Tibial artery (tissue), 4 donors: ENCODE measurements at regions not wholly inside any gene's neighbourhood (a gene's known extent, or its start where the extent isn't known, plus 50 kb on each side); places are given as distances from the start of the nearest gene placed in this dataset.
"Not testable (repeated sequence)": the region's sequence is repeated elsewhere in the genome, so short reads cannot be mapped to it uniquely, and the experiment has no call there.

Experiments used
- DNase-seq, 2 donors: peaks; one replicate each; pipeline ENCODE4 v3.0.0-alpha.2; 2019
- H3K27ac ChIP-seq, 2 donors: fragments of 200-600 bp; sonication (generic) in 1 of 2; 1 replicate in 1 of 2; 2 replicates in 1 of 2; pipeline ENCODE4 v1.5.1; 2018 to 2019; ENCODE audit warnings: mild to moderate bottlenecking in 1 of 2
- H3K27me3 ChIP-seq, 2 donors: fragments of 200-600 bp; sonication (generic) in 1 of 2; one replicate each; pipeline versions ENCODE4 v1.5.1 to v1.6.0; 2016 to 2019
- H3K36me3 ChIP-seq, 3 donors: fragments of 200-600 bp; sonication (generic) in 2 of 3; one replicate each; pipeline ENCODE4 v1.5.1; 2016 to 2019; ENCODE audit warnings: mild to moderate bottlenecking in 2 of 3
- H3K4me1 ChIP-seq, 4 donors: fragments of 200-600 bp; sonication (generic) in 2 of 4; 1 replicate in 3 of 4; 2 replicates in 1 of 4; pipeline ENCODE4 v1.5.1; 2016 to 2019
- H3K4me3 ChIP-seq, 2 donors: fragments of 200-600 bp; sonication (generic) in 1 of 2; 1 replicate in 1 of 2; 2 replicates in 1 of 2; pipeline ENCODE4 v1.5.1; 2018 to 2019; ENCODE audit warnings: mild to moderate bottlenecking in 2 of 2
- H3K9me3 ChIP-seq, 3 donors: fragments of 200-600 bp; sonication (generic) in 1 of 3; one replicate each; pipeline ENCODE4 v1.5.1; 2016 to 2019
- intact Hi-C: fragments of 100-400 bp; cut with DNase I; formaldehyde crosslinking; loops from one replicate; pipeline ENCODE4 v1.15.0; 2023; ENCODE audit warnings: low total_unique reads
- TF ChIP-seq, protein P1 (sequence below), 2 experiments: fragments of 200-600 bp in 1 of 2; fragments of 450-650 bp in 1 of 2; IDR thresholded peaks; one replicate each; pipeline ENCODE4 v1.5.1; 2017 to 2019; ENCODE audit warnings: antibody characterized with exemption in 2 of 2, mild to moderate bottlenecking in 1 of 2, moderate library complexity in 1 of 2

DNA sequence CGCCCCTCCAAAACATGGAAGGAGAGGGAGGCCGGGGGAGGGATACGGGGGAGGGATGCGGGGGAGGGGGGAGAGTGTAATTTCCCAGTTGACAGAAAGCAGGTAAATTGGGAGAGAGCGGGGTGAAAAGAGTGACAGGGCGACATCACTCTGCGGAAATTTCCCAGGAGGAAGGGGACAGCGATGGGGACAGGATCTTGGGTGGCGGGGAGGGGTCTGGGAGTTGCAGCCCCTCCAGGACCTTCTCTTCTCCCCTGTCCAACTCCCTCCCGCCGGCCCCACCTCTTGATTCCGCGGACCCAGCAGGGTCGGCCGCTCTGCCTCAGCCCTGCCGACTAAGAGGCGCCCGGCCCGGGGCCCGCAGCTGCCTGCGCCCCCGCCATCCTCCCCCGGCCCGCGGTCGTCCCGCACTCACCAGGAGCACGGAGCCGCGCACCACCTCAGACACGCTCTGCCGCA, 108.0 kb upstream of the DOCK9 start:
- H3K4me1 ChIP-seq, result peaks cover 0 to 22% (median 16%) of the 10 kb centered on the region in 4 donors
- peak overlapping the region; percentile 66 to 81 for H3K4me3 ChIP-seq
- peak in 1 of 2 donors; percentile 75 for DNase-seq
- intact Hi-C loops, result loop anchor here (10.0 kb wide), 1 partner anchor 409 kb away; no protein-coding TSS in a partner anchor
- no peaks in the 10 kb centered on the region for H3K9me3 ChIP-seq
- TF ChIP-seq, protein P1, sequence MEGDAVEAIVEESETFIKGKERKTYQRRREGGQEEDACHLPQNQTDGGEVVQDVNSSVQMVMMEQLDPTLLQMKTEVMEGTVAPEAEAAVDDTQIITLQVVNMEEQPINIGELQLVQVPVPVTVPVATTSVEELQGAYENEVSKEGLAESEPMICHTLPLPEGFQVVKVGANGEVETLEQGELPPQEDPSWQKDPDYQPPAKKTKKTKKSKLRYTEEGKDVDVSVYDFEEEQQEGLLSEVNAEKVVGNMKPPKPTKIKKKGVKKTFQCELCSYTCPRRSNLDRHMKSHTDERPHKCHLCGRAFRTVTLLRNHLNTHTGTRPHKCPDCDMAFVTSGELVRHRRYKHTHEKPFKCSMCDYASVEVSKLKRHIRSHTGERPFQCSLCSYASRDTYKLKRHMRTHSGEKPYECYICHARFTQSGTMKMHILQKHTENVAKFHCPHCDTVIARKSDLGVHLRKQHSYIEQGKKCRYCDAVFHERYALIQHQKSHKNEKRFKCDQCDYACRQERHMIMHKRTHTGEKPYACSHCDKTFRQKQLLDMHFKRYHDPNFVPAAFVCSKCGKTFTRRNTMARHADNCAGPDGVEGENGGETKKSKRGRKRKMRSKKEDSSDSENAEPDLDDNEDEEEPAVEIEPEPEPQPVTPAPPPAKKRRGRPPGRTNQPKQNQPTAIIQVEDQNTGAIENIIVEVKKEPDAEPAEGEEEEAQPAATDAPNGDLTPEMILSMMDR (IDR thresholded peaks at IDR 0.05), result no peak
- no peaks in the 10 kb centered on the region for H3K36me3 ChIP-seq
- no peaks in the 10 kb centered on the region for H3K27me3 ChIP-seq
- peak overlapping the region; percentile 75 to 95 for H3K27ac ChIP-seq

DNA sequence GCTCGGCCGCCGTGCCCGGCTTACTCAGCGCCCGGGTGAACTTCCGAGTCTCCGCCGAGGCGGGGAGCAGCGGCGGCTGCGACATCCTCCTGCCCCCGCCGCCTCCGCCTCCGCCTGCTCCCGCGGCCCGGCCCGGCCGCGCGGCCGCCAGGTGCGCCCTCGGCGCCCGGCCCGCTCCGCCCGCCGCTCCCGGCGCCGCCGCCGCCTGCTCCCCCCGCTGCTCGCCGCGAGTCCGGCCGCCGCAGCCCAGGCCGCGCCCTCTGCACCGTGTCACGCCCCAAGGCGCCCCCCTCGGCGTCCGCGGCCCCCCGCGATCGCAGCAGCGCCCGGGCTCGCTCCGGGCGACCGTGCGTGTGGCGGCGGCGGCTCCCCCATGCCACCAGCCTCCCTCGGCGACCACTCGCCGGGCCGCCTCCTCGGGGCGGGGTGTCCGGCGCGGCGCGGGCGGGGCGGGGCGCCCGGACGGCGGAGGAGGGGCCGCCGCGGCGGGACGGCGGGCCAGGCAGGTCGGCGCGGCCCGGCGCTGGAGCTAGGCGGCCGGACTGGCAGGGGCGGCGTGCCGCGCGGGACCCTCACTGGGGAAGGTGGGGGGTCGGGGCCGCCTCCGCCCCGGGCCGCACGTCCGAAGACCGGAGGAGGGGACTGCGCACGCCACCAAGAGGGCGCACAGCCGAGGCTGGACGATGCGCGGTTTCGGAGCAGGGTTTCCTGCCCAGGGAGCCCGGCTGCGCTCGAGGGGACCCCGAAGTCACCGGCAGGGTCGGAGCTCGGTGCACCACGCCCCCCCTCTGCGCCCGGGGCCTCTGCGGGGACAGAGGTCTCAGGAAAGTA, 108.6 kb upstream of the DOCK9 start:
- no peaks in the 10 kb centered on the region for H3K27me3 ChIP-seq
- peak overlapping the region; percentile 95 to 99 for H3K27ac ChIP-seq
- peak overlapping the region; percentile 66 to 81 for H3K4me3 ChIP-seq
- peaks cover 0 to 22% (median 16%) of the 10 kb centered on the region in 4 donors for H3K4me1 ChIP-seq
- intact Hi-C loops, result loop anchor here (10.0 kb wide), 1 partner anchor 408 kb away; no protein-coding TSS in a partner anchor
- H3K36me3 ChIP-seq, result no peaks in the 10 kb centered on the region
- peak; percentile 34 to 74 for DNase-seq
- TF ChIP-seq, protein P1 (IDR thresholded peaks at IDR 0.05), result no peak
- no peaks in the 10 kb centered on the region for H3K9me3 ChIP-seq

DNA sequence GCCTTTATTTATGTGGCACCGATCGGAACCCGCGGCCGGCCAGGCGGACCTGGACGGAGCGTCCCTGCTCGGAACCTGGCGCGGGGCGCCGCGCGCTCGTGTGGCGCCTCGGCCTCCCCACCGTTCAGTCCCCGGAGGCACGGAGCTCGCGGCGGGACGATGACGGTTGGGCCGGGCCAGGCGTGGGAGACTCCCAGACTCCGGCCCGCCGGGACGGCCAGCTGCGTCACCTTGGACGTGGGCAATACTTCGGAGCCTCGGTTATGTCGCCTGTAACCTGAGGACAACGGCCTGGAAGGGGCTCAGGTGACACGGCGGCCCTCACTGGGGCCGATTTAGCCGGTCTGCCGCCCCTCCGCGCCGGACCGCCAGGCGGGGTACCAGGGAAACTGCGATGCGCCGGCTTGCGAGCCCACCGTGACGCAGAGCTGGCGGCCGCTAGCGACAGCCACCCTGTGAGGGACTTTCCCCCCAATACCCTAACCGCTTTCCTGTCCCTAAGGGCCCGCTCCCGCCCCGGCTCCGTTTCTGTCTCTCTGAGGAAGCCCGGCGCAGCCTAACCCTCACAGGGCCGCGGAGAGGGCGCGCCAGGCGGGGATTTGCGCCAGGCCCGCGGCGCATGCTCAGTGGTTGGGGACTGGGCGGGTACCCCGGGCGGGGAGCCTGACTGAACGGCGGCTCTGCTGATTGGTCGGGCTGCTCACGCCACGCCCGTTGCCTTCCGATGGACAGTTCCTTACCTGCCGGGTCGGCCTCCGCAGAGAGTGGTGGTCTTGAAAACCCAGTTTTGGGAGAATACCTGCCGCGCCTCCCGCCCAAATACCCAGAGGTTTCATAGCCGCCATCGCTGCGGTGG, 109.5 kb upstream of the DOCK9 start:
- intact Hi-C loops, result loop anchor here (10.0 kb wide), 1 partner anchor 407 kb away; no protein-coding TSS in a partner anchor
- peaks cover 0 to 22% (median 16%) of the 10 kb centered on the region in 4 donors for H3K4me1 ChIP-seq
- H3K27ac ChIP-seq, result peak overlapping the region; percentile 95 to 99
- H3K4me3 ChIP-seq, result peak overlapping the region; percentile 66 to 81
- peak; percentile 84 to 95 for DNase-seq
- no peaks in the 10 kb centered on the region for H3K36me3 ChIP-seq
- TF ChIP-seq, protein P1 (IDR thresholded peaks at IDR 0.05), result peak; percentile 22 to 38
- no peaks in the 10 kb centered on the region for H3K9me3 ChIP-seq
- no peaks in the 10 kb centered on the region for H3K27me3 ChIP-seq

DNA sequence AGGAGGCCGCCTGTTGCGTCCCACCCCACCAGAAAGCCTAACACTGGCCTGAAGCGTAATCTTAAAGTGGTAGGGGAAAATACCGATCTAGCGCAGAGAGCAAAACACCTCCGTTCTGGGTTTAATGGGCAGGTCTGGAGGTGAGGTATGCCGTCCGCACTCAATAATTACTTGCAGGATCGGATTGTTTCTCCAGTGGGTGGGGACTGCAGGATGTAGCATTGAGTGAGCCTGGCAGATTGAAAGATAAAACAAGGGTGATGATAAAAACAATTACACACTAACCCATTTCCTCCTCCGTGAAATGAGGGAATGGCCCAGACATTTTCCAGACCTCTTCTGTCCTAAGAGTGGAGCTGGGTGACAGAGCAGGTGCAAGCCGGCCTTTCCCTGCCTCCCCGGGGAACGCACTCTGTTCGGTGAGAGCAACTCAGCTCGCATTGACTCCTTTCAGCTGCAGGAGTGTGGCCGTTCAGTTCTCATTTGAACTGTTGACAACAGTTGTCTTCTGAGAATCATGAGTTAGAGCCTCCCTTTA, 110.2 kb upstream of the DOCK9 start:
- no peak for DNase-seq
- Histone ChIP-seq H3K4me3 (peak overlapping the region; percentile 66 to 81), H3K9me3 (no peaks in the 10 kb centered on the region), H3K4me1 (peaks cover 0 to 22% (median 16%) of the 10 kb centered on the region in 4 donors), H3K36me3 (no peaks in the 10 kb centered on the region), H3K27me3 (no peaks in the 10 kb centered on the region), H3K27ac (peak overlapping the region; percentile 95 to 99)
- TF ChIP-seq, protein P1 (IDR thresholded peaks at IDR 0.05), result no peak
- intact Hi-C loops, result loop anchor here (10.0 kb wide), 1 partner anchor 407 kb away; no protein-coding TSS in a partner anchor

DNA sequence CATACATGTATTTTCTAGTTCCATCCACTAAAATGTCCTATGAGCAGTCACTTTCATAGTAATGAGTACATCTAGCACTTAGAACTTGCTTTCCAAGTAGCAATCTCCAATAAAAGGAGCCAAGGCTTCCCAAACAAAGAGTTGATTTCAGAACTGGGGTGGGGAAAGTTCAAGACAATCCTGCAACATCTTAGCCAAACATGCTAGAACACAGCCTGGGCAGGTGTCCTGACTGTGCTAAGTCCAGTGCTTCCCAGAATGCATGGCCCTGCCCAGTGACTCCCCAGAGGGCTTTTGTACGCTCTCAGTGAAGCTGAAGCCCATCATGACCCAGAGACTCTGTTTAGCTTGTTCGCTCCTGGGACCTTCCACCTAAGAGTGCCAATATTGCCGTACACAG, 106.7 kb upstream of the UBAC2 start:
- H3K9me3 ChIP-seq, result no peaks in the 10 kb centered on the region
- no peak for DNase-seq
- TF ChIP-seq, protein P1 (IDR thresholded peaks at IDR 0.05), result no peak
- no peak overlapping the region for H3K27ac ChIP-seq
- intact Hi-C loops, result no loop called here
- no peak overlapping the region for H3K4me3 ChIP-seq
- H3K27me3 ChIP-seq, result no peaks in the 10 kb centered on the region
- H3K36me3 ChIP-seq, result no peaks in the 10 kb centered on the region
- H3K4me1 ChIP-seq, result no peaks in the 10 kb centered on the region

DNA sequence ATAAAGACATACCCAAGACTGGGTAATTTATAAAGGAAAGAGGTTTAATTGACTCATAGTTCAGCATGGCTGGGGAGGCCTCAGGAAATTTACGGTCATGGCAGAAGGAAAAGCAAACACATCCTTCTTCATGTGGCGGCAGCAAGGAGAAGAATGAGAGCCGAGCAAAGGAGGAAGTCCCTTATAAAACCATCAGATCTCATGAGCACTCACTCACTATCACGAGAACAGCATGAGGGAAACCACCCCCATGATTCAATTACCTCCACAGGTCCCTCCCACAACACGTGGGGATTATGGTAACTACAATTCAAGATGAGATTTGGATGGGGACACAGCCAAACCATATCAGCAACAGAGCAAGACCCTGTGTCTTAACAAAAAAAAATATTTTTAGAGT, 98.8 kb upstream of the UBAC2 start:
- H3K27ac ChIP-seq, result not testable (repeated sequence)

More for the DNA sequence above, 98.8 kb upstream of the UBAC2 start:
- H3K4me1 ChIP-seq, H3K4me3 ChIP-seq, H3K36me3 ChIP-seq, DNase-seq, intact Hi-C loops, H3K9me3 ChIP-seq: not testable (repeated sequence)
- peaks cover 0 to 20% of the 10 kb centered on the region in 2 donors for H3K27me3 ChIP-seq
